ENCODE measurements at regions not wholly inside any gene's neighbourhood (a gene's known extent, or its start where the extent isn't known, plus 50 kb on each side); places are given as distances from the start of the nearest gene placed in this dataset.

DNA sequence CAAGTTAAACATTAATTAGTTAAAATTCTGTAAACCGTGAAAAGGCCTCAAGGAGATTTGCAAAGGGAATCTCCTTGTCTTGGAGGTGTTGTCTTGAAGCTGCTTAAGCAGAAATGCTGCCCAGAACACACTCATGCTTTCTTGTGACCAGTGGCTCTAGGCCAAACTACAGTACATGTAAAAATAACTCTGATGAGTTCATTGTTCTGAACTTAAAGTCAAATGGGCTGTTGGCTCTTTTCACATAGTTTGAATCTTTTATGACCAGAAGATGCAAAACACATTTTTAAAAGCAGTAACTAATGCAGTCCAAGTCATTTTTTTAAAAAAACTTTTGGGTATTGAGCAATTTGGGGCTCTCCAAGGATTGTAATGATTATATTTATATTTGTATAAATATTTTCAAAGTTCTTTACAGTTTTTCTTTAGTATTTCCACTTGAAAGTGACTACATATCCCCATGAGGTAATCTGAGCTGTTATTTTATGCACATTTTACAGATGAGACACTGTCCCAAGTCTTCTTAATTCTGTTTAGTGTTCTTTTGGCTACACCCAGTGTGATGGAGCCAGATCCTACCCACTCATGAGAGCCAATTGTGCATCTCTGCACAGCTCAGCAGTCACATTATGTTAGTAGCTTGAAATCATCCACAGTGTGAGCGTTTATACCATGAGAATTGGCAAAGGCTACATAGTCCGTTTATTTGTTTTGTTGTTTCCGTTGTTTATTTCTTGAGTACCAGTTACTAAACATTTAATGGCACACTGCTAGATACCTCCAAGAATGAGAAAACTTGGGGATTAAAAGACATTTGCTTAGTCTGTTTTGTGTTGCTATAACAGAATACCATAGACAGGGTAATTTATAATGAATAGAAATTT is 112.8 kb upstream of the ATXN3L start:
- TF ChIP-seq, protein P1, sequence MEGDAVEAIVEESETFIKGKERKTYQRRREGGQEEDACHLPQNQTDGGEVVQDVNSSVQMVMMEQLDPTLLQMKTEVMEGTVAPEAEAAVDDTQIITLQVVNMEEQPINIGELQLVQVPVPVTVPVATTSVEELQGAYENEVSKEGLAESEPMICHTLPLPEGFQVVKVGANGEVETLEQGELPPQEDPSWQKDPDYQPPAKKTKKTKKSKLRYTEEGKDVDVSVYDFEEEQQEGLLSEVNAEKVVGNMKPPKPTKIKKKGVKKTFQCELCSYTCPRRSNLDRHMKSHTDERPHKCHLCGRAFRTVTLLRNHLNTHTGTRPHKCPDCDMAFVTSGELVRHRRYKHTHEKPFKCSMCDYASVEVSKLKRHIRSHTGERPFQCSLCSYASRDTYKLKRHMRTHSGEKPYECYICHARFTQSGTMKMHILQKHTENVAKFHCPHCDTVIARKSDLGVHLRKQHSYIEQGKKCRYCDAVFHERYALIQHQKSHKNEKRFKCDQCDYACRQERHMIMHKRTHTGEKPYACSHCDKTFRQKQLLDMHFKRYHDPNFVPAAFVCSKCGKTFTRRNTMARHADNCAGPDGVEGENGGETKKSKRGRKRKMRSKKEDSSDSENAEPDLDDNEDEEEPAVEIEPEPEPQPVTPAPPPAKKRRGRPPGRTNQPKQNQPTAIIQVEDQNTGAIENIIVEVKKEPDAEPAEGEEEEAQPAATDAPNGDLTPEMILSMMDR (IDR thresholded peaks at IDR 0.05): no peak
- TF ChIP-seq POLR2A (IDR thresholded peaks at IDR 0.05): no peak

Data from adrenal gland (tissue), 5 donors.